Panc1 (cell line): ENCODE measurements at regions not wholly inside any gene's neighbourhood (a gene's known extent, or its start where the extent isn't known, plus 50 kb on each side); places are given as distances from the start of the nearest gene placed in this dataset.

Source experiments
- ATAC-seq: fragments of 200-7000 bp; cut with Tn5 transposase; 2 replicates; pipeline ENCODE4 v1.9.1; 2020; ENCODE audit warnings: mild to moderate bottlenecking, moderate library complexity
- BruUV-seq: library from RNA; stranded (reverse); fragments of 400-500 nt; replicated peaks from 2 replicates; lab custom pipeline; 2021; lab: Mats Ljungman, UMichigan
- CTCF ChIA-PET: fragments of 300-600 bp; sonication (Branson Sonifier 250); formaldehyde crosslinking; loops from one replicate; lab custom pipeline; 2022; ENCODE audit warnings: antibody characterized with exemption; lab: Charles Lee
- POLR2A ChIA-PET: fragments of 300-600 bp; sonication (Branson Sonifier 250); formaldehyde crosslinking; loops from one replicate; lab custom pipeline; 2022; ENCODE audit warnings: antibody characterized with exemption; lab: Charles Lee
- DNase-seq: peaks from one replicate; pipeline ENCODE4 v3.0.0-alpha.2; 2010; ENCODE audit warnings: low read depth, low spot score
- H3K27ac ChIP-seq: 2 replicates; pipeline ENCODE4 v1.5.1; 2011; ENCODE audit warnings: mild to moderate bottlenecking, low read length, inconsistent platforms
- H3K27me3 ChIP-seq: fragments of 200-500 bp; sonication (Bioruptor generic); 2 replicates; pipeline ENCODE4 v1.6.0; 2014; ENCODE audit warnings: low read length, inconsistent platforms; ENCODE audit not compliant: control insufficient read depth, insufficient read depth
- H3K36me3 ChIP-seq: fragments of 200-500 bp; sonication (Bioruptor generic); 2 replicates; pipeline ENCODE4 v1.5.1; 2014; ENCODE audit warnings: inconsistent platforms, mild to moderate bottlenecking, low read length, moderate library complexity; ENCODE audit not compliant: control insufficient read depth, insufficient read depth
- H3K4me1 ChIP-seq: 2 replicates; pipeline ENCODE4 v1.5.1; 2011; ENCODE audit warnings: inconsistent platforms, mild to moderate bottlenecking, low read length, moderate library complexity; ENCODE audit not compliant: control insufficient read depth, insufficient read depth
- H3K4me3 ChIP-seq, 2 experiments: 2 replicates each; pipeline ENCODE4 v1.5.1; 2011 to 2012; ENCODE audit warnings: low read depth in 2 of 2, low read length in 2 of 2, mild to moderate bottlenecking in 2 of 2, inconsistent platforms in 1 of 2, moderate library complexity in 1 of 2
- H3K9me3 ChIP-seq: fragments of 200-500 bp; sonication (Bioruptor generic); 2 replicates; pipeline ENCODE4 v1.5.1; 2014; ENCODE audit warnings: low read depth, mild to moderate bottlenecking, inconsistent platforms, low read length, moderate library complexity; ENCODE audit not compliant: control insufficient read depth, insufficient read depth
- CTCF ChIP-seq: fragments of 450-650 bp; IDR thresholded peaks from 2 replicates; pipeline ENCODE4 v1.5.1; 2017; ENCODE audit warnings: mild to moderate bottlenecking
- POLR2AphosphoS5 ChIP-seq: IDR thresholded peaks from 2 replicates; pipeline ENCODE4 v1.6.1; 2012; ENCODE audit warnings: mild to moderate bottlenecking, low read depth, low read length, moderate library complexity
- REST ChIP-seq, 2 experiments: IDR thresholded peaks; 2 replicates each; pipeline ENCODE4 v1.6.1; 2011 to 2012; ENCODE audit warnings: low read depth in 2 of 2, control low read depth in 1 of 2, low read length in 1 of 2, mild to moderate bottlenecking in 1 of 2, moderate library complexity in 1 of 2; ENCODE audit not compliant: insufficient read depth in 1 of 2
- SIN3A ChIP-seq: IDR thresholded peaks from 2 replicates; pipeline ENCODE4 v1.6.1; 2012; ENCODE audit warnings: low read depth, mild to moderate bottlenecking, low read length, moderate library complexity, borderline replicate concordance; ENCODE audit not compliant: insufficient read depth
- TCF7L2 ChIP-seq: IDR thresholded peaks from 2 replicates; pipeline ENCODE4 v1.6.1; 2011; ENCODE audit warnings: mild to moderate bottlenecking, low read depth, low read length, inconsistent platforms
- in situ Hi-C: cut with HindIII; loops from 2 replicates; pipeline ENCODE4 v1.10.0; 2016; ENCODE audit warnings: low sequenced_read_pairs, low pct_unique_long_range_greater_than_20kb
- intact Hi-C: fragments of 100-400 bp; cut with micrococcal nuclease; formaldehyde crosslinking; loops from one replicate; pipeline ENCODE4 v1.10.0; 2022; ENCODE audit not compliant: unreplicated experiment

GRCh38 chrX:55167901-55168300, 52.2 kb upstream of the PAGE5 start:
- ChIA-PET CTCF (no interaction called here), POLR2A (no interaction called here)
- TF ChIP-seq REST (IDR thresholded peaks at IDR 0.05; ENCODE audit: insufficient read depth in 1 of 2, low read depth in 2 of 2, low read length in 1 of 2) (no peak), CTCF (no peak), SIN3A (no peak), TCF7L2 (no peak), POLR2AphosphoS5 (no peak)
- H3K27me3 ChIP-seq: no peaks in the 10 kb centered on the region
- ATAC-seq: no peak
- BruUV-seq: no TSS peak
- no peaks in the 10 kb centered on the region for H3K4me1 ChIP-seq
- no peak overlapping the region for H3K27ac ChIP-seq
- no peak for DNase-seq
- H3K4me3 ChIP-seq: no peak overlapping the region
- no peaks in the 10 kb centered on the region for H3K9me3 ChIP-seq
- in situ Hi-C loops: no loop called here
- intact Hi-C loops: no loop called here
- no peaks in the 10 kb centered on the region for H3K36me3 ChIP-seq

GRCh38 chrX:55169782-55170181, 50.4 kb upstream of the PAGE5 start:
- H3K9me3 ChIP-seq: no peaks in the 10 kb centered on the region
- H3K36me3 ChIP-seq: no peaks in the 10 kb centered on the region
- H3K4me3 ChIP-seq: no peak overlapping the region
- DNase-seq: no peak
- POLR2A ChIA-PET: no interaction called here
- no peaks in the 10 kb centered on the region for H3K27me3 ChIP-seq
- in situ Hi-C loops: no loop called here
- intact Hi-C loops: no loop called here
- TF ChIP-seq SIN3A (no peak), REST (IDR thresholded peaks at IDR 0.05; ENCODE audit: insufficient read depth in 1 of 2, low read depth in 2 of 2, low read length in 1 of 2) (no peak), POLR2AphosphoS5 (no peak)
- ATAC-seq: no peak
- CTCF ChIA-PET: no interaction called here
- no TSS peak for BruUV-seq
- no peak overlapping the region for H3K27ac ChIP-seq
- no peaks in the 10 kb centered on the region for H3K4me1 ChIP-seq
